ENCODE measurements at regions not wholly inside any gene's neighbourhood (a gene's known extent, or its start where the extent isn't known, plus 50 kb on each side); places are given as distances from the start of the nearest gene placed in this dataset.
"Not testable (repeated sequence)": the region's sequence is repeated elsewhere in the genome, so short reads cannot be mapped to it uniquely, and the experiment has no call there.

GRCh38 chrX:81959964-81960363, 758.1 kb downstream of the SH3BGRL start:
- Mint-ChIP-seq H3K36me3 (ENCODE audit: low read depth) (no peaks in the 10 kb centered on the region), H3K27ac (ENCODE audit: unreplicated experiment) (no peak overlapping the region), H3K27me3 (ENCODE audit: low read depth) (no peaks in the 10 kb centered on the region), H3K4me3 (no peak overlapping the region), H3K4me1 (no peaks in the 10 kb centered on the region), H3K9me3 (peaks cover 4% of the 10 kb centered on the region)
- no peak for TF ChIP-seq CTCF (conservative IDR thresholded peaks at IDR 0.05)
- DNase-seq (ENCODE audit: low read depth, low spot score): no peak

GRCh38 chrX:81974413-81974812, 772.5 kb downstream of the SH3BGRL start:
- H3K27me3 Mint-ChIP-seq (ENCODE audit: low read depth); H3K27ac Mint-ChIP-seq (ENCODE audit: unreplicated experiment); DNase-seq (ENCODE audit: low read depth, low spot score); H3K4me3 Mint-ChIP-seq; H3K36me3 Mint-ChIP-seq (ENCODE audit: low read depth); H3K4me1 Mint-ChIP-seq: not testable (repeated sequence)
- H3K9me3 Mint-ChIP-seq: peaks cover 13% of the 10 kb centered on the region

GRCh38 chrX:81979806-81980515, 778.1 kb downstream of the SH3BGRL start:
- DNase-seq (ENCODE audit: low read depth, low spot score): no peak
- Mint-ChIP-seq H3K4me3 (no peak overlapping the region), H3K27ac (ENCODE audit: unreplicated experiment) (no peak overlapping the region), H3K4me1 (no peaks in the 10 kb centered on the region), H3K27me3 (ENCODE audit: low read depth) (no peaks in the 10 kb centered on the region), H3K9me3 (peaks cover 7% of the 10 kb centered on the region), H3K36me3 (ENCODE audit: low read depth) (no peaks in the 10 kb centered on the region)
- no peak for TF ChIP-seq CTCF (conservative IDR thresholded peaks at IDR 0.05)

GRCh38 chrX:81987217-81987616, 785.3 kb downstream of the SH3BGRL start:
- H3K27ac Mint-ChIP-seq (ENCODE audit: unreplicated experiment); H3K27me3 Mint-ChIP-seq (ENCODE audit: low read depth); H3K36me3 Mint-ChIP-seq (ENCODE audit: low read depth); DNase-seq (ENCODE audit: low read depth, low spot score); H3K4me1 Mint-ChIP-seq; H3K4me3 Mint-ChIP-seq: not testable (repeated sequence)
- peaks cover 13% of the 10 kb centered on the region for H3K9me3 Mint-ChIP-seq

GRCh38 chrX:81996166-81996565, 794.3 kb downstream of the SH3BGRL start:
- Mint-ChIP-seq H3K27me3 (ENCODE audit: low read depth) (no peaks in the 10 kb centered on the region), H3K9me3 (peaks cover 25% of the 10 kb centered on the region), H3K4me1 (no peaks in the 10 kb centered on the region), H3K4me3 (no peak overlapping the region), H3K36me3 (ENCODE audit: low read depth) (peaks cover 2% of the 10 kb centered on the region), H3K27ac (ENCODE audit: unreplicated experiment) (no peak overlapping the region)
- no peak for DNase-seq (ENCODE audit: low read depth, low spot score)
- no peak for TF ChIP-seq CTCF (conservative IDR thresholded peaks at IDR 0.05)

GRCh38 chrX:82029571-82030218, 827.8 kb downstream of the SH3BGRL start:
- H3K36me3 Mint-ChIP-seq (ENCODE audit: low read depth): peaks cover 7% of the 10 kb centered on the region
- no peak overlapping the region for H3K27ac Mint-ChIP-seq (ENCODE audit: unreplicated experiment)
- TF ChIP-seq CTCF (conservative IDR thresholded peaks at IDR 0.05): no peak
- H3K9me3 Mint-ChIP-seq: peaks cover 11% of the 10 kb centered on the region
- DNase-seq (ENCODE audit: low read depth, low spot score): no peak
- H3K4me1 Mint-ChIP-seq: no peaks in the 10 kb centered on the region
- H3K4me3 Mint-ChIP-seq: no peak overlapping the region
- H3K27me3 Mint-ChIP-seq (ENCODE audit: low read depth): no peaks in the 10 kb centered on the region

Data from neural crest cell (in vitro differentiated cells).